Prostate gland (tissue), 2 donors: ENCODE measurements at regions not wholly inside any gene's neighbourhood (a gene's known extent, or its start where the extent isn't known, plus 50 kb on each side); places are given as distances from the start of the nearest gene placed in this dataset.

Source experiments
- CTCF ChIP-seq, 4 experiments: fragments of 200-600 bp in 2 of 4; fragments of 450-650 bp in 2 of 4; sonication (generic) in 2 of 4; IDR thresholded peaks; 1 replicate in 3 of 4; 2 replicates in 1 of 4; pipeline ENCODE4 v1.5.1; 2016 to 2019; ENCODE audit warnings: antibody characterized with exemption in 4 of 4, mild to moderate bottlenecking in 2 of 4, moderate library complexity in 2 of 4
- POLR2A ChIP-seq: fragments of 450-650 bp; IDR thresholded peaks from one replicate; pipeline ENCODE4 v1.6.1; 2016; ENCODE audit warnings: antibody characterized with exemption, mild to moderate bottlenecking

GRCh38 chr2:147224070-147224469 is 620.8 kb upstream of the ACVR2A start:
- TF ChIP-seq CTCF (IDR thresholded peaks at IDR 0.05) (no peak), POLR2A (no peak)
